Duodenal mucosa (tissue), 2 donors: ENCODE measurements at regions not wholly inside any gene's neighbourhood (a gene's known extent, or its start where the extent isn't known, plus 50 kb on each side); places are given as distances from the start of the nearest gene placed in this dataset.
"Not testable (repeated sequence)": the region's sequence is repeated elsewhere in the genome, so short reads cannot be mapped to it uniquely, and the experiment has no call there.

ENCODE experiments used
- H3K27ac ChIP-seq: one replicate; pipeline ENCODE4 v1.7.0; 2013; ENCODE audit warnings: low read depth, low read length
- H3K27me3 ChIP-seq, 2 donors: one replicate each; pipeline ENCODE4 v1.7.0; 2013; ENCODE audit warnings: low read length in 2 of 2, control low read depth in 1 of 2; ENCODE audit not compliant: insufficient read depth in 2 of 2, control insufficient read depth in 1 of 2
- H3K36me3 ChIP-seq, 2 donors: one replicate each; pipeline ENCODE4 v1.7.0; 2013; ENCODE audit warnings: low read length in 2 of 2, control low read depth in 1 of 2; ENCODE audit not compliant: insufficient read depth in 2 of 2, control insufficient read depth in 1 of 2
- H3K4me1 ChIP-seq, 2 donors: one replicate each; pipeline ENCODE4 v1.7.0; 2013; ENCODE audit warnings: low read length in 2 of 2, control low read depth in 1 of 2; ENCODE audit not compliant: insufficient read depth in 2 of 2, control insufficient read depth in 1 of 2
- H3K4me3 ChIP-seq, 2 donors: one replicate each; pipeline ENCODE4 v1.7.0; 2013; ENCODE audit warnings: low read length in 2 of 2, low read depth in 1 of 2
- H3K9ac ChIP-seq, 2 donors: one replicate each; pipeline ENCODE4 v1.7.0; 2013; ENCODE audit warnings: low read length in 2 of 2, low read depth in 1 of 2
- H3K9me3 ChIP-seq, 2 donors: one replicate each; pipeline ENCODE4 v1.7.0; 2013; ENCODE audit warnings: low read length in 2 of 2, control low read depth in 1 of 2; ENCODE audit not compliant: control insufficient read depth in 1 of 2

- not testable (repeated sequence) for H3K27ac ChIP-seq, H3K4me3 ChIP-seq, H3K9me3 ChIP-seq, H3K9ac ChIP-seq, H3K36me3 ChIP-seq, H3K4me1 ChIP-seq, H3K27me3 ChIP-seq
Measured at GRCh38 chr3:106448372-106448966, 579.7 kb upstream of the CBLB start.

DNA sequence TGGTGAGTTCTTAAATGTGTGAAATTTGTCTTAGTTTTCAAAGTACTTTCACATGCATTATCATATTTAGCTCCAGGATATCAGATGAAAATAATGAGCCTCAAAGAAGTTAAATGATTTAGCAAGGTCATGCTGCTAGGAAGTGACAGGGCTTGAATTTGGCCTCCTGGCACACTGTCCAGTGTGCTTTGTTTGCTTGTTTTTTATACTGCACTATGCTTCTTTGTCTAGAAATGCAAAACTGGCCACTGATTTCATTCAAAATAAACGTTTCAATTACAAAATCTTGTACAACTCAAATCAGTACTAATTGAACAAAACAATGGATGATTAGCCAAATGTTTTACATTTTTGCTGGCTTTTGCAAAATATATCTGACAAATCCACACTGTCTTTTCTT, 583.3 kb upstream of the CBLB start:
- H3K9ac ChIP-seq = no peak overlapping the region
- H3K27me3 ChIP-seq = no peaks in the 10 kb centered on the region
- no peak overlapping the region for H3K4me3 ChIP-seq
- no peak overlapping the region for H3K27ac ChIP-seq
- H3K9me3 ChIP-seq = no peaks in the 10 kb centered on the region
- no peaks in the 10 kb centered on the region for H3K4me1 ChIP-seq
- no peaks in the 10 kb centered on the region for H3K36me3 ChIP-seq

- no peaks in the 10 kb centered on the region for H3K36me3 ChIP-seq
- H3K27ac ChIP-seq = no peak overlapping the region
- H3K27me3 ChIP-seq = no peaks in the 10 kb centered on the region
- H3K9me3 ChIP-seq = no peaks in the 10 kb centered on the region
- H3K4me3 ChIP-seq = no peak overlapping the region
- no peak overlapping the region for H3K9ac ChIP-seq
- no peaks in the 10 kb centered on the region for H3K4me1 ChIP-seq
Measured at GRCh38 chr3:106454497-106454896, 585.7 kb upstream of the CBLB start.

GRCh38 chr3:106457281-106458180, 588.7 kb upstream of the CBLB start:
- H3K9me3 ChIP-seq = no peaks in the 10 kb centered on the region
- H3K4me1 ChIP-seq = no peaks in the 10 kb centered on the region
- H3K27me3 ChIP-seq = no peaks in the 10 kb centered on the region
- H3K27ac ChIP-seq = no peak overlapping the region
- no peaks in the 10 kb centered on the region for H3K36me3 ChIP-seq
- H3K4me3 ChIP-seq = no peak overlapping the region
- no peak overlapping the region for H3K9ac ChIP-seq

DNA sequence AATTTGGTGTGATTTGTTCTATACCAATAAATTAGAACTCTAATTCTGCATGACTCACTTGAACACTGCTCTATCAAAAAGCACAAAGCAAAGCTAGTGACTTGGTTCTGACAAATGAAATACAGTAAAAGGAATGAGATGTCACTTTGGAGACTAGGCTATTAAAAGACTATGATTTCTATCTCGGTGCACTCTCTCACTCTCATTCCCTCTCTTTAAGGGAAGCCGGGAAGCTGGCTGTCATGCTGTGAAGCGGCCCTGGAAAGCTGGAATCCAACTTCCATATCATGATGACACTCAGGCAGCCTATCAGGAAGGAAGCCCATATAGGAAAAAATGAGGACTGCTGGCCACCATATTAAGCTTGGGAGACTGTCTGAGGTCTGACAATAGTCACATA, 590.1 kb upstream of the CBLB start:
- no peak overlapping the region for H3K9ac ChIP-seq
- H3K9me3 ChIP-seq = no peaks in the 10 kb centered on the region
- no peak overlapping the region for H3K27ac ChIP-seq
- H3K36me3 ChIP-seq = no peaks in the 10 kb centered on the region
- no peaks in the 10 kb centered on the region for H3K27me3 ChIP-seq
- H3K4me1 ChIP-seq = no peaks in the 10 kb centered on the region
- H3K4me3 ChIP-seq = no peak overlapping the region

DNA sequence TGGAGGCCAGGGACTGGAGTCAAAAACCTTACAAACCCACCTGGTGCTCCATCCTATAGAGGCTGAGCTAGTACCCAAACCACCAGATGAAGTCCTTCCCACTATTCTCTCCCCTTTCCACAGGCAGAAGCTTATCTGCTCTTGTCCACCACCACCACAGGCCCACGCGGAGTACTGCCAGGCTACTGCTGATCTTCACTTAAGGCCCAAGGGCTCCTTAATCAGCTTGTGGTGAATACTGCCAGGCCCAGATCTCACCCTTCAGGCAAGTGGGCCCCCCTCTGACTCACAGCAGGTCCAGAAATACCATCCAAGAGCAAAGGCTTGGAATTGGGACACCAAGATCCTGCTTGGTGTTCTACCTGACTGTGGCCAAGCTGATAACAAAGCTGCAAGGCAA, 598.1 kb upstream of the CBLB start:
- no peaks in the 10 kb centered on the region for H3K27me3 ChIP-seq
- H3K9me3 ChIP-seq = no peaks in the 10 kb centered on the region
- H3K4me1 ChIP-seq = no peaks in the 10 kb centered on the region
- H3K27ac ChIP-seq = no peak overlapping the region
- H3K36me3 ChIP-seq = no peaks in the 10 kb centered on the region
- H3K4me3 ChIP-seq = no peak overlapping the region
- no peak overlapping the region for H3K9ac ChIP-seq

- Histone ChIP-seq H3K27me3 (no peaks in the 10 kb centered on the region), H3K4me3 (no peak overlapping the region), H3K9me3 (no peaks in the 10 kb centered on the region), H3K9ac (no peak overlapping the region), H3K36me3 (no peaks in the 10 kb centered on the region), H3K4me1 (no peaks in the 10 kb centered on the region), H3K27ac (no peak overlapping the region)
Measured at GRCh38 chr3:106473576-106474475, 605.0 kb upstream of the CBLB start.

DNA sequence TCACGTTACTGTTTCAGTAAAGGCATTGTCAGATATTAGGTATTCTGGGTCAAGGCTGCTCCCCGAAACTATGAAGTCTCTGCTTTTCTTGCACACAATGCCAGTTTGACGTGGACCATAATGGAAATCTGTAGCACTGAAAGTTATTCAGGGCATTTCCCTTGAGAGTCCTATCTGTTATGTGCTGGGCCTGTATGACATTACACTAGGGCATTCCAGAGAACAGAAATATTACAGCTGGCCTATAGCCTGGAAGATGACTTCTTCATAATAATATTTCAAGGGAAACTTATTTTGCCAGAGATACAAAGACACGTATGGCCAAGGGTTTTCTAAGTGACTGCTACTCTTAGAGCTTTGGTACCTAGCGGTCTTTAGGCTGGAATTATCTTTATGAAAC, 613.6 kb upstream of the CBLB start:
- no peaks in the 10 kb centered on the region for H3K36me3 ChIP-seq

DNA sequence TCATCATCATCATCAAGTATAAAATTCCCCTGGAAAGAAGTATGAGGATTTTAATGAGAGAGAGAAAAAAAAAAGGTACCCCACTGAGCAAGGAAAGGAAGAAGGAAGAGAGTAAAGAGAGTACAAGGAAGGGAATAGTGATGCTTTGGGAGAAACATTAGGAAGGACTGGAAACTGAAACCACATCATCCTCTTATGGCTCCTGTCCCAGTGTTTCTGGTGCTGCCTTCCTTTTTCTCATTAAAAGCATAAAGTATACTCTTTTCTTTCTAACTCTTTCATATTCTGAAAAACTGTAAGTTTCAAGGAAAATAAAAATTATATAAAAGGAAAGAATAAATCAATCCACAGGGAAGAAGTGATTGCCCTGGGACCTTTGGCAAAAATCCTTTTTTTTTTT, 616.4 kb upstream of the CBLB start:
- no peaks in the 10 kb centered on the region for H3K36me3 ChIP-seq
- no peak overlapping the region for H3K9ac ChIP-seq
- no peaks in the 10 kb centered on the region for H3K27me3 ChIP-seq
- H3K9me3 ChIP-seq = no peaks in the 10 kb centered on the region
- no peak overlapping the region for H3K4me3 ChIP-seq
- no peak overlapping the region for H3K27ac ChIP-seq
- no peaks in the 10 kb centered on the region for H3K4me1 ChIP-seq

More for the DNA sequence above, 613.6 kb upstream of the CBLB start:
- Histone ChIP-seq H3K9me3 (peaks cover 0 to 4% of the 10 kb centered on the region in 2 donors), H3K4me3 (no peak overlapping the region), H3K27me3 (no peaks in the 10 kb centered on the region), H3K27ac (no peak overlapping the region), H3K9ac (no peak overlapping the region), H3K4me1 (no peaks in the 10 kb centered on the region)

DNA sequence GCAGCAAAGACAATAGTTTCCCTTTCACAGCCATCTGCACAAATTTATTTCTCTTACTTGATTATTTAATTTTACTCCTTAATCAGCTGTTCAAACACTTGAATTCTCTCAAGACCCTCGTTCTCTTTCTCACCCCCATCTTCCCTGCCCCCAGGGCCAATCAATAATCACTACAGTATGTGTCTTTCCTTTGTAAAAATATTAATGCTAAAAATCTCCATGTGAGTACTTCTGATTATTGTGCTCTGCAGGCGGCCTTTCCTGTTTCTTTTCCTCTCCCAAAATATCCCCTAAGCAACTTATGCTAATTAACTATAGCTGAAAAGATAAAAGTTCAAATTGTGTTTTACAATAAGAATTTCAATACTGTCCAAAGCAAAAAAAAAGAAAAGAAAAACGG, 617.0 kb upstream of the CBLB start:
- Histone ChIP-seq H3K4me1 (no peaks in the 10 kb centered on the region), H3K9me3 (no peaks in the 10 kb centered on the region), H3K36me3 (no peaks in the 10 kb centered on the region), H3K27me3 (no peaks in the 10 kb centered on the region), H3K4me3 (no peak overlapping the region), H3K9ac (no peak overlapping the region), H3K27ac (no peak overlapping the region)
